Neural crest cell (in vitro differentiated cells): ENCODE measurements at regions not wholly inside any gene's neighbourhood (a gene's known extent, or its start where the extent isn't known, plus 50 kb on each side); places are given as distances from the start of the nearest gene placed in this dataset.

Source experiments
- DNase-seq: peaks from one replicate; pipeline ENCODE4 v3.0.0; 2021; ENCODE audit warnings: low read depth, mixed read lengths, low spot score
- H3K27ac Mint-ChIP-seq: one replicate; pipeline ENCODE4 v1.8.0; 2021; ENCODE audit warnings: mild to moderate bottlenecking, mixed read lengths; ENCODE audit not compliant: unreplicated experiment
- H3K27me3 Mint-ChIP-seq: 2 replicates; pipeline ENCODE4 v1.8.0; 2021; ENCODE audit warnings: low read depth, mild to moderate bottlenecking, mixed read lengths
- H3K36me3 Mint-ChIP-seq: 2 replicates; pipeline ENCODE4 v1.8.0; 2021; ENCODE audit warnings: low read depth, mild to moderate bottlenecking, mixed read lengths
- H3K4me1 Mint-ChIP-seq: 2 replicates; pipeline ENCODE4 v1.8.0; 2021; ENCODE audit warnings: mixed read lengths
- H3K4me3 Mint-ChIP-seq: one replicate; pipeline ENCODE4 v1.8.0; 2021; ENCODE audit warnings: mild to moderate bottlenecking, mixed read lengths
- H3K9me3 Mint-ChIP-seq: 2 replicates; pipeline ENCODE4 v1.8.0; 2021; ENCODE audit warnings: mixed read lengths
- TF ChIP-seq, protein P1 (sequence below): fragments of 200-600 bp; sonication (generic); conservative IDR thresholded peaks from 2 replicates; pipeline ENCODE4 v1.5.0; 2021; ENCODE audit warnings: antibody characterized with exemption, mild to moderate bottlenecking

DNA sequence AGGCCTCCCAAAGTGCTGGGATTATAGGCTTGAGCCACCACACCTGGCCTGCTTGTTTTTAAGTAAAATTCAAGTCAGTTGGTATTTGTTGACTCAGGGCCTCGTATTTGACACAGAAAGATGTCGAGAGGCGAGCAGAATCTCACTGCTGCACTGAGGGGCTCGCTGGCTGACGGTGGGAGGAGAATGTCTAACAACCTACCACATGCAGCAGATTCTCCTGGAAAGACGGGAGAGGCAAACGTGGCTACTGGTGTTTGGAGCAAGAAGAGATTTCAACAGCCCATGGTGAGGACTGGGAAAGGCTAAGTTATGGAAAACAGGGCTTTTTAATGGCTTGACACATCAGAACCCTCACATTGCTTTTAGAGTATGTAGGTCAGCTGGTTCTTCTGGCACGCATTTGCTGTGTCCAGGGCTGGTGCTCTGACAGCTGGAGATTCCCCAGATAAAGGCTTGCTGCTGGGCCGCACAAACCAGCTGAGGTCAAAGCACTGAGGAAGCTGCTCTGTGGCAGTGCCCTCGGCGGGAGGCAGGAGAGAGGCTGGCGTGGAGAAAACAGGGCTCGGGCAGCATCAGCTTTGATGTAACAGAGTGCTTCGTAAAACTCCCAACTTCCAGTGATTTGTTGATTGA is 84.2 kb upstream of the FRMD1 start:
- peaks cover 1% of the 10 kb centered on the region for H3K9me3 Mint-ChIP-seq
- no peak overlapping the region for H3K4me3 Mint-ChIP-seq
- DNase-seq: no peak
- no peaks in the 10 kb centered on the region for H3K36me3 Mint-ChIP-seq
- H3K4me1 Mint-ChIP-seq: peaks cover 19% of the 10 kb centered on the region
- TF ChIP-seq, protein P1, sequence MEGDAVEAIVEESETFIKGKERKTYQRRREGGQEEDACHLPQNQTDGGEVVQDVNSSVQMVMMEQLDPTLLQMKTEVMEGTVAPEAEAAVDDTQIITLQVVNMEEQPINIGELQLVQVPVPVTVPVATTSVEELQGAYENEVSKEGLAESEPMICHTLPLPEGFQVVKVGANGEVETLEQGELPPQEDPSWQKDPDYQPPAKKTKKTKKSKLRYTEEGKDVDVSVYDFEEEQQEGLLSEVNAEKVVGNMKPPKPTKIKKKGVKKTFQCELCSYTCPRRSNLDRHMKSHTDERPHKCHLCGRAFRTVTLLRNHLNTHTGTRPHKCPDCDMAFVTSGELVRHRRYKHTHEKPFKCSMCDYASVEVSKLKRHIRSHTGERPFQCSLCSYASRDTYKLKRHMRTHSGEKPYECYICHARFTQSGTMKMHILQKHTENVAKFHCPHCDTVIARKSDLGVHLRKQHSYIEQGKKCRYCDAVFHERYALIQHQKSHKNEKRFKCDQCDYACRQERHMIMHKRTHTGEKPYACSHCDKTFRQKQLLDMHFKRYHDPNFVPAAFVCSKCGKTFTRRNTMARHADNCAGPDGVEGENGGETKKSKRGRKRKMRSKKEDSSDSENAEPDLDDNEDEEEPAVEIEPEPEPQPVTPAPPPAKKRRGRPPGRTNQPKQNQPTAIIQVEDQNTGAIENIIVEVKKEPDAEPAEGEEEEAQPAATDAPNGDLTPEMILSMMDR: no peak
- H3K27me3 Mint-ChIP-seq: peaks cover 7% of the 10 kb centered on the region
- no peak overlapping the region for H3K27ac Mint-ChIP-seq

DNA sequence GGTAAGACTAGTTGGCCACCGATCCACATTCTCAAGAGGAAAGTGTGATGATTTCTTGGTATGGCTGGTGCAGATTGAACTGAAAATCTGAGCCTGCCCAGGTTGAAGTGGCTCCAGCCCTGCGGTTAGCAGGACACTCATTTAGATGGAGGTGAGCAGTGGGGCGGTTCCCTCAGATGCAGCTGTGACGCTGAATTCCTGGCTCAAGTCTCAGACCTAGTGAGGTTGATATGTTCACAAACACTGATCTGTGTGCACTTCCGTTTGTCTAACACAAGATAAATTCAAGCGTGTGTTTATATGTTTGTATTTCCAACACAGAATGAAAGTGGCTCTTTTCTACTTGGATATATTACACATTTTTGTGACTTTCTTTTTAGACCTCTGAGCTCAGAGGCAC is 83.4 kb upstream of the FRMD1 start:
- peaks cover 27% of the 10 kb centered on the region for H3K4me1 Mint-ChIP-seq
- no peaks in the 10 kb centered on the region for H3K36me3 Mint-ChIP-seq
- H3K9me3 Mint-ChIP-seq: no peaks in the 10 kb centered on the region
- H3K27ac Mint-ChIP-seq: no peak overlapping the region
- TF ChIP-seq, protein P1: no peak
- no peak for DNase-seq
- peaks cover 11% of the 10 kb centered on the region for H3K27me3 Mint-ChIP-seq
- H3K4me3 Mint-ChIP-seq: no peak overlapping the region

DNA sequence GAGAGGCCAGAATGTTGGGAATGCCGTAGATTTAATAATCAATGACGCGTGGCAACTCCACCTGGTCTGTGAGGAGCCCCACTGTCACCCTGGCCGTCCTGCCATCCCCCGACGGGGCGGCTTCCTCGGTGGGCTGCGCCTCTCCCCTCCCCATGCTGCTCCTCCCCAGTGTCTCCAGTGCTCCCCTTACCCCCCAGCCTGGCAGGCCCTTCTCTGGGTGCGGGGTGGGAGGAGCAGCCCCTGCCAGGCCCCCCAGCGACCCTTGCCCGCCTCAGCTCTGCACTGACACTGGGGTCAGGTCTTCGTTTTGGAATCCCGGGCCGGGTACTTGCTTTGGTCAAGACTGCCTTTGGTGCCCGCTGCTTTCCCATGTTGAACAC is 82.3 kb upstream of the FRMD1 start:
- H3K36me3 Mint-ChIP-seq: no peaks in the 10 kb centered on the region
- TF ChIP-seq, protein P1: no peak
- H3K4me1 Mint-ChIP-seq: peaks cover 37% of the 10 kb centered on the region
- H3K27me3 Mint-ChIP-seq: peaks cover 14% of the 10 kb centered on the region
- H3K27ac Mint-ChIP-seq: no peak overlapping the region
- DNase-seq: no peak
- no peak overlapping the region for H3K4me3 Mint-ChIP-seq
- H3K9me3 Mint-ChIP-seq: no peaks in the 10 kb centered on the region

DNA sequence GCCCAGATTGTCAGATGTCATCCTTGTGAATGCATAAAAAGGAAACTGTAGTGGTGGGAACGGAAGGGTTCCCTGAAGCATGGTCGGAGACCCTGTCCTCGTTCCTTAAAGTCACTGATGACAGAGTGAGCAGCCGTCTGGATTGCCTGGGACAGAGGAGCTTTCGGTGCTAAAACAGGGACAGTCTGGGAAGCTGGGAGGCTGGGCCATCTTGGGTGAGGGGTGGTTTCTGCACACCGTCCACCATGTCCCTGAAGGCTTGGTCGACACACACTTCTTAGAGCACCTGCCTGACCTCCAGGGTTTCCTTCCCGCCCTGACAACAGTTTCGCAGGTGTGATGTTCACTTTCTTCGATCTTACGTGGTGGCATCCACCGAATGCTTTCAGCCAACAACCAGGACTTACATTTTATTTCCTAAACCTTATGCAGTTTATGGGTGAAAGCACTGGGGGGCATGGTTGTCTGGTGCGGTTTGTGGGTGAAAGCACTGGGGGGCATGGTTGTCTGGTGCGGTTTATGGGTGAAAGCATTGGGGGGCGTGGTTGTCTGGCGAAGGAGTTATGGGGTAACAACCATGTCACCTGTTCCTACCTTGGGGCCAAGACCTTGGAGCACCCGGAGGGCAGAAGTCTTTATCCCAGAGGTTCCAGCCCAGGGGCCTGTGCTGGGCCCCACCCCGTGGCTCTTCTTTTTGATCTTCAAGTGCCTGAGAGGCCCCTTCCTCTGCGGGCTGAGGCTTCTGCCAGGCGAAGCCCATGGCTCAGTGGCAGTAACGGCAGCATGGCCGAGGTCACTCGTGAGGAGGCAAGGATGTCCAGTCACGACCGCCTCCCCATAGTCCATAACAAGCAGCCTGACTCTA is 81.7 kb upstream of the FRMD1 start:
- no peaks in the 10 kb centered on the region for H3K36me3 Mint-ChIP-seq
- H3K27me3 Mint-ChIP-seq: peaks cover 14% of the 10 kb centered on the region
- H3K9me3 Mint-ChIP-seq: no peaks in the 10 kb centered on the region
- no peak overlapping the region for H3K4me3 Mint-ChIP-seq
- TF ChIP-seq, protein P1: no peak
- no peak overlapping the region for H3K27ac Mint-ChIP-seq
- peaks cover 44% of the 10 kb centered on the region for H3K4me1 Mint-ChIP-seq
- no peak for DNase-seq

DNA sequence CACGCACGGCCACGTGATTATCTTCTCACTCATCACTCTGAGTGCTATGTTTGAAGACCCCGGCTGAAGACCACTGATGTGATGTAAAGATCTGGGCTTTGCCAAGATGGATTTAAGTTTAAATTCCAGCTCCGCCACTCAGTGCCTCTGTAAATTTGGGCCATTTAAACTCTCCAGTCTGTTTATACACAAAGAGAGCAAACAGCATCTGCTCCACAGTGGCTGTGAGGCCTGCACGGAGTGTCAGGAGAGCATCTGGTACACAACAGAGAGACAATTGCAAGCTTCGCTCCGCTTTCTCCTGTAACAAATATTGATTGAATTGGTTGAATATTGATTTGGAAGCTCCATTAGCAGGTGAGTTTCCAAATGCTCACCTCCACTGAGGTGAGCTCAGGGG is 80.5 kb upstream of the FRMD1 start:
- TF ChIP-seq, protein P1: no peak

More for the DNA sequence above, 80.5 kb upstream of the FRMD1 start:
- H3K27ac Mint-ChIP-seq: no peak overlapping the region
- no peak overlapping the region for H3K4me3 Mint-ChIP-seq
- H3K27me3 Mint-ChIP-seq: peaks cover 14% of the 10 kb centered on the region
- no peaks in the 10 kb centered on the region for H3K36me3 Mint-ChIP-seq
- DNase-seq: no peak
- H3K4me1 Mint-ChIP-seq: peaks cover 52% of the 10 kb centered on the region
- no peaks in the 10 kb centered on the region for H3K9me3 Mint-ChIP-seq
